ENCODE measurements at regions not wholly inside any gene's neighbourhood (a gene's known extent, or its start where the extent isn't known, plus 50 kb on each side); places are given as distances from the start of the nearest gene placed in this dataset.

DNA sequence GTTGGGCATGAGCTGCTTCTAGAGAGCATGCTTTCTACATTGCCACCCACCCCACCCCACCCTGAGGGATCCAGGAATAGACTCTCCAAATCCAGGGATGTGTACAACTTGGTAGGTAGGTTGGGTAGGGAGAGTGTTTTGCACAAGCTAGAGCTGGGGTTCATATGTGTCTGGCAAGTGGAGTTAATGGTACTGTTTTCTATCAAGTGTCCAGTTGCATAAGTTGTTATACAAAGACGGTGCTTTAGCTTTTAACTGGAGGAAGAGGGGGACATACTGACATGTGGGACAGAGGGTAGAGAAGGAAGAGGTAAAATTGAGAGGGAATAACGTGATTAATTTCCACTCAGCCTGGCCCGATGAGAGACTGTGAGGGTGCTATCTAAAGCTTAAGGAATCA is 51.0 kb upstream of the TNC start:
- H3K4me3 ChIP-seq (ENCODE audit: low read length), result no peak overlapping the region
- H3K27me3 ChIP-seq (ENCODE audit: insufficient read depth, low read length), result no peaks in the 10 kb centered on the region
- no peaks in the 10 kb centered on the region for H3K36me3 ChIP-seq (ENCODE audit: insufficient read depth, low read length)
- no peak overlapping the region for H3K27ac ChIP-seq (ENCODE audit: low read depth, low read length)
- H3K9ac ChIP-seq (ENCODE audit: low read depth, low read length), result no peak overlapping the region
- WGBS, result 92% methylated on average over 3 of the region's 3 CpGs
- H3K4me1 ChIP-seq (ENCODE audit: insufficient read depth, low read length), result peaks cover 32% of the 10 kb centered on the region
- peaks cover 3% of the 10 kb centered on the region; the same call in 1 of the 2 replicates for H3K9me3 ChIP-seq (ENCODE audit: insufficient read depth, low read depth, low read length)

DNA sequence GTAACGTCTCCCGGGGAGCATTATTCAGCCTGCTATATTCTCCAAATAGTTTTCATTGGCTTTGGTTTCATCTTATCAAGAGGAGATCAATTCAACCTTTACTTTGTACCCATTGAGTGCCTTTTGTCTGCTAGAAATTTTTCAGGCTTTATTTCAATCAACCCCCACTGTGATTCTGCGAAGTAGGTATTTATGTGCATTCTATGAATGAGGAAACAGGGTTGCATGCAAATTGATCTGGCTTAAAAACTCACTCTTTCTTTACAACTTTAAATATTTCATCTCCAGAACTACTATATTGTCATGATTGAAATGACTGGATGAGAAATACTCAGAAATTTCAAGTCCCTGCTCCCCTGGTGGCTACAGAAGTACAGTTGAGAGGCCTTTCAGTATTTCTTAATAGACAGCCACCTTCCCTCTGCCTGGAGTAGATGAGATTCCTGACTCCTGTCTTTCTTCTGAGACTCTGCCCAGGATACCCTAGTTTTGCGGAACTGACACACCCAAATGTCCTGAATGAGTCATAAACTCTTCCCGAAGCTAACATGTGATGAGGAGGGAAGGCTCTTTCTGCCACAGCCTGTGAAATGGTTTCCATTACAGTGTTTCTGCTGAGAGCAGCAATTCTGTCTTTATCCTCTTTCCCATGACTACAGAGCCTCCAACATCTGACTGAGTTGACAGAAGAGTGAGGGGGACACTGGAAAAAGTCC is 52.6 kb upstream of the TNC start:
- H3K4me3 ChIP-seq (ENCODE audit: low read length), result no peak overlapping the region
- no peaks in the 10 kb centered on the region for H3K27me3 ChIP-seq (ENCODE audit: insufficient read depth, low read length)
- no peak overlapping the region for H3K9ac ChIP-seq (ENCODE audit: low read depth, low read length)
- peaks cover 3% of the 10 kb centered on the region; the same call in 1 of the 2 replicates for H3K9me3 ChIP-seq (ENCODE audit: insufficient read depth, low read depth, low read length)
- H3K4me1 ChIP-seq (ENCODE audit: insufficient read depth, low read length), result peaks cover 28% of the 10 kb centered on the region
- peak overlapping the region; percentile 43 for H3K27ac ChIP-seq (ENCODE audit: low read depth, low read length)
- WGBS, result 43% methylated on average over 4 of the region's 5 CpGs
- H3K36me3 ChIP-seq (ENCODE audit: insufficient read depth, low read length), result no peaks in the 10 kb centered on the region

DNA sequence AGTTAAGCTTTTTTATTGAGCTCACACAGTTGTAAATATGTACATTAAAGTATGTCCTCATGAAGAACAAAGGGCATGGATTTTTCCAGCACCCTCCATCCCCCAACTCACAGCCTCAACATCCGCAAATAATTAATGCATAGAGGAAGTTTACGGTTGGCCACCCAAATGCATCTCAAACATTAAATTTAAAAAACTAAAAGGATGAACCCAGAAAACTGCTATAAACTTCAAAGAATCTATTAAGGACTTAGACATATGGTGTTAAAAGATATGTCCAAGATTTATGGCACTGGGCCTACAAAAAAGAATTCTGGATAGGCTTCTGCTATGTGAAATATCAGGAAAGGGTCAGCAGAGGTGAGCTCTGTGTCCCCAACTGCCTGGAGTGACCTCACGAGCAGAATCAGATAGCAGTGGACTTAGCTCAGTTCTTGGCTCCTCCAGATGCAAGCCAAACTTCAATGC is 54.0 kb upstream of the TNC start:
- no peak overlapping the region for H3K4me3 ChIP-seq (ENCODE audit: low read length)
- no peak overlapping the region for H3K9ac ChIP-seq (ENCODE audit: low read depth, low read length)
- peaks cover 3% of the 10 kb centered on the region; the same call in 1 of the 2 replicates for H3K9me3 ChIP-seq (ENCODE audit: insufficient read depth, low read depth, low read length)
- H3K27me3 ChIP-seq (ENCODE audit: insufficient read depth, low read length), result no peaks in the 10 kb centered on the region
- H3K36me3 ChIP-seq (ENCODE audit: insufficient read depth, low read length), result no peaks in the 10 kb centered on the region
- peaks cover 27% of the 10 kb centered on the region for H3K4me1 ChIP-seq (ENCODE audit: insufficient read depth, low read length)
- 85% methylated on average over 3 of the region's 3 CpGs for WGBS
- no peak overlapping the region for H3K27ac ChIP-seq (ENCODE audit: low read depth, low read length)

DNA sequence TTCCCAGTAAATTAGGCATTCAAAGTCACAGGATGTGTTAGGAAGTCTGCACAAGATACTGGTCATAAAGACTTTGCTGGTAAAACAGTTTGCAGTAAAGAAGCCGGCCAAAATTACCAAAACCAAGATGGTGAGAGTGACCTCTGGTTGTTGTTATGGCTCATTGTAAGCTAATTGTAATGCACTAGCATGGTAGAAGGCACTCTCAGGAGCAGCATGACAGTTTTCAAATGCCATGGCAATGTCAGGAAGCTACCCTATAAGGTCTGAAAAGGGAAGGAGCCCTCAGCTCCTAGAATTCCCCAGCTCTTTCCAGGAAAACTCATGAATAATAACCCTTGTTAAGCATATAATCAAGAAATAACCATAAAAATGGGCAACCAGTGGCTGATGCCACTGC is 64.3 kb upstream of the TNC start:
- H3K36me3 ChIP-seq (ENCODE audit: insufficient read depth, low read length), result no peaks in the 10 kb centered on the region
- WGBS, result 72% methylated on average over 1 of the region's 1 CpG

DNA sequence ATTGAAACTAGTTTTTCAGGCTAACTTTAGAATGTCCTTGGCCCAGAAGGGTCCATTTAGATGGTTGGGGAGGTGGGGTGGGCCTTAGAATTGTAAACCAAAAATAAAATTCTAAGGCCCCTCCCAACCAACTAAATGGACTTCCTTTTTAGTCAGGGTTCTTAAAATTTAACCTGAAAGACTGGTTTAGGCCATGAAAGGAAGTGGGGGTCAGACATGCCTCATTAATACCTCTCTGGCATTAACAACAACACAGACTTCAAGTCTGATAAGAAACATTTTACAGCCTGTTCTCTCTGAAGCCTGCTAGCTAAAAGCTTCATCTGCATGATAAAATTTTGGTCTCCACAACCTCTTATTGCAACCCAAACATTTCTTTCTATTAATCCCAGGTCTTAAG is 65.5 kb upstream of the TNC start:
- no peak overlapping the region for H3K27ac ChIP-seq (ENCODE audit: low read depth, low read length)
- H3K4me3 ChIP-seq (ENCODE audit: low read length), result no peak overlapping the region
- H3K9me3 ChIP-seq (ENCODE audit: insufficient read depth, low read depth, low read length), result no peaks in the 10 kb centered on the region
- H3K9ac ChIP-seq (ENCODE audit: low read depth, low read length), result no peak overlapping the region
- H3K27me3 ChIP-seq (ENCODE audit: insufficient read depth, low read length), result no peaks in the 10 kb centered on the region
- no peaks in the 10 kb centered on the region for H3K36me3 ChIP-seq (ENCODE audit: insufficient read depth, low read length)
- peaks cover 40% of the 10 kb centered on the region for H3K4me1 ChIP-seq (ENCODE audit: insufficient read depth, low read length)

More for the DNA sequence above, 64.3 kb upstream of the TNC start:
- Histone ChIP-seq H3K9ac (ENCODE audit: low read depth, low read length) (no peak overlapping the region), H3K27me3 (ENCODE audit: insufficient read depth, low read length) (no peaks in the 10 kb centered on the region), H3K4me3 (ENCODE audit: low read length) (no peak overlapping the region), H3K4me1 (ENCODE audit: insufficient read depth, low read length) (peaks cover 40% of the 10 kb centered on the region), H3K9me3 (ENCODE audit: insufficient read depth, low read depth, low read length) (no peaks in the 10 kb centered on the region), H3K27ac (ENCODE audit: low read depth, low read length) (peak overlapping the region; percentile 73; the same call in 1 of the 2 replicates)

DNA sequence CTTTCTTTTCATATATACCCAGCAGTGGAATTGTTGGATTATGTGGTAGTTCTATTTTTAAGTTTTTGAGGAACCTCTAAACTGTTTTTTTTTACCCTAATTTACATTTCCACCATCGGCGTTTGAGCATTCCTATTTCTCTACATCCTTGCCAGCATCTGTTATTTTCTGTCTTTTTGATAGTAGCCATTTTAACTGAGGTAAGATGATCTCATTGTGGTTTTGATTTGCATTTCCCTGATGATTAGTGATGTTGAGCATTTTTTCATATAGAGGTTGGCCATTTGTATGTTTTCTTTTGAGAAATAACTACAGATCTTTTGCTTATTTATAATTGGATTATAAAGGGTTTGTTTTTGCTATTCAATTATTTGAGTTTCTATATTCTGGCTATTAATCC is 71.7 kb upstream of the TNC start:
- no CpG with 5 or more reads among the region's 2 CpGs for WGBS
- Histone ChIP-seq H3K9ac (ENCODE audit: low read depth, low read length) (no peak overlapping the region), H3K9me3 (ENCODE audit: insufficient read depth, low read depth, low read length) (peaks cover 8% of the 10 kb centered on the region), H3K27ac (ENCODE audit: low read depth, low read length) (no peak overlapping the region), H3K4me1 (ENCODE audit: insufficient read depth, low read length) (peaks cover 27% of the 10 kb centered on the region), H3K36me3 (ENCODE audit: insufficient read depth, low read length) (no peaks in the 10 kb centered on the region), H3K4me3 (ENCODE audit: low read length) (no peak overlapping the region), H3K27me3 (ENCODE audit: insufficient read depth, low read length) (no peaks in the 10 kb centered on the region)

DNA sequence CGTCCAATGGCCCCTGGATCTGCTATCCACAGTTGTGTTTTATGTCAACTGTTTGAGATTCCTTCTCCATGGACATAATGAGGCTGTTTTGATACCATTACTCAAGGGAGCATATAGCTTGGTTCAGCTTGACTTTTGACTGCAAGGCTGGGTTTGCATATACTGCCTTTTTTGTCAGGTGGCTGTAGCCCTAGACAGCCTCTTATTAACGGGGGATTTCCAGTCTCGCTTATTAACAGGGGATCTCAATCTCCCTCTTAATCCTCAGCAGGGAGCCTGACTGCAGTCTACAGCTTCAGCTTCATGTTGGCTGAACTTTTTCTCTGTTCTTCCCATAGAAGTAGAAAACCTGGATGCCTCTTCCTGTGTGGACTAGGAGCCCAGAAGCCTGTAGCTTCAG is 73.7 kb upstream of the TNC start:
- Histone ChIP-seq H3K36me3 (ENCODE audit: insufficient read depth, low read length) (no peaks in the 10 kb centered on the region), H3K9me3 (ENCODE audit: insufficient read depth, low read depth, low read length) (peaks cover 11% of the 10 kb centered on the region), H3K4me3 (ENCODE audit: low read length) (no peak overlapping the region), H3K9ac (ENCODE audit: low read depth, low read length) (no peak overlapping the region), H3K27ac (ENCODE audit: low read depth, low read length) (no peak overlapping the region), H3K4me1 (ENCODE audit: insufficient read depth, low read length) (peaks cover 27% of the 10 kb centered on the region), H3K27me3 (ENCODE audit: insufficient read depth, low read length) (no peaks in the 10 kb centered on the region)
- 79% methylated on average over 3 of the region's 3 CpGs for WGBS

DNA sequence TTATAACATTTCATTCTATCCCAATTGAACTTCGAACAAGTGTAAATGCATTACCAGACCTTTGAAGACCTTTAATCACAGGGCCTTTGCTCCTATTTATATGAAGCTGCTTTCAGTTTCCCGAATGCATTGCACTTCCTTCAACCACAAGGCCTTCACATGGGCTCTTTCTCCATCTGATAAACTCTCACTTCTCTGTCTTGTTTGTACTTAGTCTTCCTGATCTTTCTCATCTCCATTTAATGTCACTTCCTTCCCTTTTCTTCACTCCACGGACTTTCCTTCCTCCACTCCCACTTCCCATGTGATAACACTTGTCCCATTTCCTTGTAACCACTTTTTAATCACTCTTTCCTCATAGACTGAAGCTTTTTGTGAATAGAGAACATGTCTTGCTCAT is 74.3 kb upstream of the TNC start:
- Histone ChIP-seq H3K36me3 (ENCODE audit: insufficient read depth, low read length) (no peaks in the 10 kb centered on the region), H3K9me3 (ENCODE audit: insufficient read depth, low read depth, low read length) (peaks cover 11% of the 10 kb centered on the region), H3K4me3 (ENCODE audit: low read length) (no peak overlapping the region), H3K9ac (ENCODE audit: low read depth, low read length) (no peak overlapping the region), H3K27ac (ENCODE audit: low read depth, low read length) (no peak overlapping the region), H3K27me3 (ENCODE audit: insufficient read depth, low read length) (no peaks in the 10 kb centered on the region), H3K4me1 (ENCODE audit: insufficient read depth, low read length) (peaks cover 27% of the 10 kb centered on the region)
- 60% methylated on average over 3 of the region's 3 CpGs for WGBS

DNA sequence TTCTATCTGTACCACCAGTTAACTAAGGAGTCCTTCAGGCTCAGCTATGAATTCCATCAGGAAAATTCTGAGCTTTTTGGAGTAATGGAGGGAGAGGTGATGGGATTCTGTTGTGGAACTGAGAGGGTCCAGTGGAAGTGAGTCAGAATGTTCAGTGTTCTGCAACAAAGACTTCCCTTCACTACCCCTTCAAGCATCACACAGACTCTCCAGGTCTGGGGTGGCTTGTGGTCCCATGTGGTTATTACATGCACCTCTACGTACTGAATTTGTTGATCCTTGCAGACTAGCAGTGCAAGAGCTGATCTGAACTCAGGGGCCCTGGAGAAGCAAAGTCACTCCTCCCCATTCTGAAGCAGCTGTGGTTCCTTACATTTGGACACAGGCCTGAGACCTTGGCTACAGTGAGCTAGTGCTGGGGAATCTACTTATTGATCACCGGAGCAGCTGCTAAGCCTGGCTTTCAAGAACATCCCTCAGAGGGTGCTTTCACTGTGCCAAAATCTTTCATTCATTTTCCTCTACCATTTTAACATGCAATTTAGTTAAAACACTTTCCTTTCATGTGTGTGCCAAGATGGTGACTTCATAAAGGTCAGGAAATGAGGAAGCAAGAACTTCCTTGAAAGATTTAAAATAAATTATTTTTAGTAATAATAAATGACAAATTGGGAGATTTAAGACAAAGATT is 75.0 kb upstream of the TNC start:
- WGBS, result 90% methylated on average over 2 of the region's 2 CpGs
- Histone ChIP-seq H3K27me3 (ENCODE audit: insufficient read depth, low read length) (no peaks in the 10 kb centered on the region), H3K4me3 (ENCODE audit: low read length) (no peak overlapping the region), H3K9me3 (ENCODE audit: insufficient read depth, low read depth, low read length) (peaks cover 11% of the 10 kb centered on the region), H3K4me1 (ENCODE audit: insufficient read depth, low read length) (peaks cover 31% of the 10 kb centered on the region), H3K9ac (ENCODE audit: low read depth, low read length) (no peak overlapping the region), H3K27ac (ENCODE audit: low read depth, low read length) (no peak overlapping the region), H3K36me3 (ENCODE audit: insufficient read depth, low read length) (no peaks in the 10 kb centered on the region)

DNA sequence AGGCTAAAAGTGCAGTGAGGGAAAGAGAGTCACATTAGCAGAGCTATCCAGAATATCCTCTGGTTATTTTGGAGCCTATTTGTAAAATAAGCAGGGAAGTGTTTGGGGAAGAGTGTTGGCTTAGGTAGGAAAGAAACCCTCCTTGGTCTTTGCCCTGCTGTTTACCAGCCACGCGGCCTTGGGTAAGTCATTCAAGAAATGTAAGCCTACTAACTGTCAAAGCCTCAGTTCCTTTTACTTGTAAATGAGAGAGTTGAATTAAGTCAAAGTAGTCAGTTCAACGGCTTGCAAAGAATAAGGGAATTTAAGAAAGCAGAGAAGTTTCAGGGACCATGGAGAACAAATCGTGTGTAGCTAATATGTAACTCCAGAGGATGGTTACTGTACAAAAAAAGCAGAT is 75.8 kb upstream of the TNC start:
- 36% methylated on average over 4 of the region's 4 CpGs for WGBS
- no peaks in the 10 kb centered on the region for H3K27me3 ChIP-seq (ENCODE audit: insufficient read depth, low read length)

DNA sequence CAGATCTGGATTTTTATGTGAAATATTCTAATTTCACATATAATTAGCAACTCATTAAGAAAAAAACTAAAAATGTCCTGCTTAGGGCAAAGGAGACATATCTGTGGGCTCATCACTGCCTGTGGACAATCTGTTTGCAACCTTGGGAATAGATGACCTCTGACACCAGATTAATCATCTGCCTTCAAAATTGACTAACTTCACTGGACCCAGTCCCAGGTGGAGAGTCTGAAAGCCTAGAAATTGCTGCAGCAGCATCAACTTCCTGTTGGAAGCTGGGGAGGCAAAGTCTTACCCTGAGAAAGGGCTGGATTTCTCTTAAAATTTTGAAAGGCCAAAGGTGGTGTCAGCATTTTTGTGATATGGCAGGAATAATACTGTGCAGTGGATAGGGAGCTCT is 76.3 kb upstream of the TNC start:
- no peak overlapping the region for H3K9ac ChIP-seq (ENCODE audit: low read depth, low read length)
- H3K4me3 ChIP-seq (ENCODE audit: low read length), result no peak overlapping the region
- peaks cover 11% of the 10 kb centered on the region for H3K9me3 ChIP-seq (ENCODE audit: insufficient read depth, low read depth, low read length)
- H3K27me3 ChIP-seq (ENCODE audit: insufficient read depth, low read length), result no peaks in the 10 kb centered on the region
- no peak overlapping the region for H3K27ac ChIP-seq (ENCODE audit: low read depth, low read length)
- no peaks in the 10 kb centered on the region for H3K36me3 ChIP-seq (ENCODE audit: insufficient read depth, low read length)
- peaks cover 33% of the 10 kb centered on the region for H3K4me1 ChIP-seq (ENCODE audit: insufficient read depth, low read length)

More for the DNA sequence above, 75.8 kb upstream of the TNC start:
- Histone ChIP-seq H3K27ac (ENCODE audit: low read depth, low read length) (peak overlapping the region; percentile 17; the same call in 1 of the 2 replicates), H3K9me3 (ENCODE audit: insufficient read depth, low read depth, low read length) (peaks cover 11% of the 10 kb centered on the region), H3K4me3 (ENCODE audit: low read length) (no peak overlapping the region), H3K36me3 (ENCODE audit: insufficient read depth, low read length) (no peaks in the 10 kb centered on the region), H3K9ac (ENCODE audit: low read depth, low read length) (no peak overlapping the region), H3K4me1 (ENCODE audit: insufficient read depth, low read length) (peaks cover 33% of the 10 kb centered on the region)
